Fibroblast of pulmonary artery (primary cell): ENCODE measurements at regions not wholly inside any gene's neighbourhood (a gene's known extent, or its start where the extent isn't known, plus 50 kb on each side); places are given as distances from the start of the nearest gene placed in this dataset.

ENCODE experiments used
- DNase-seq: peaks from one replicate; pipeline ENCODE4 v3.0.0-alpha.2; 2010; ENCODE audit warnings: low read depth
- H3K4me3 ChIP-seq: replicated peaks from 2 replicates; pipeline ENCODE4 v1.5.1; 2011; ENCODE audit warnings: low read depth, mild to moderate bottlenecking, control low read depth, low read length, moderate library complexity
- TF ChIP-seq, protein P1 (sequence below): IDR thresholded peaks from 2 replicates; pipeline ENCODE4 v1.5.1; 2011; ENCODE audit warnings: mild to moderate bottlenecking, control low read depth, low read length, inconsistent platforms; ENCODE audit errors: missing control alignments

DNA sequence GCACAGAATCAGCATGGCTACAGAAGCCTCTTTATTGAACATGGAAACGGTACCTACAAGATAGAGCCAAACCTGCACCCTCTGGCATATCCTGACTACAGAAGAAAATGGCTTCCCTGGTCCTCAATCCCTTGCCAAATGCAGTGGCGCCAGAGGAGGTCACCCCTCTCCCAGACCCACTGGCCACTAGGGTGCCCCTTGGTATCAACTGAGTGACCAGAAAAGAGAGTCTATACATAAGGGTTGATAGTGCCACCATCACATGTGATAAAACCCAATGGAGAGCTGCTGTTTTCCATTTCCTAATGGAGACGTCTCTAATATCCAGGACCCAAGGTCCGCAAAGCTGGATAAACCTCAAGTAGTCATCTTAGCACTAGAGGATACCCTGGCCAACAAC, 52.7 kb upstream of the ALK start:
- TF ChIP-seq, protein P1, sequence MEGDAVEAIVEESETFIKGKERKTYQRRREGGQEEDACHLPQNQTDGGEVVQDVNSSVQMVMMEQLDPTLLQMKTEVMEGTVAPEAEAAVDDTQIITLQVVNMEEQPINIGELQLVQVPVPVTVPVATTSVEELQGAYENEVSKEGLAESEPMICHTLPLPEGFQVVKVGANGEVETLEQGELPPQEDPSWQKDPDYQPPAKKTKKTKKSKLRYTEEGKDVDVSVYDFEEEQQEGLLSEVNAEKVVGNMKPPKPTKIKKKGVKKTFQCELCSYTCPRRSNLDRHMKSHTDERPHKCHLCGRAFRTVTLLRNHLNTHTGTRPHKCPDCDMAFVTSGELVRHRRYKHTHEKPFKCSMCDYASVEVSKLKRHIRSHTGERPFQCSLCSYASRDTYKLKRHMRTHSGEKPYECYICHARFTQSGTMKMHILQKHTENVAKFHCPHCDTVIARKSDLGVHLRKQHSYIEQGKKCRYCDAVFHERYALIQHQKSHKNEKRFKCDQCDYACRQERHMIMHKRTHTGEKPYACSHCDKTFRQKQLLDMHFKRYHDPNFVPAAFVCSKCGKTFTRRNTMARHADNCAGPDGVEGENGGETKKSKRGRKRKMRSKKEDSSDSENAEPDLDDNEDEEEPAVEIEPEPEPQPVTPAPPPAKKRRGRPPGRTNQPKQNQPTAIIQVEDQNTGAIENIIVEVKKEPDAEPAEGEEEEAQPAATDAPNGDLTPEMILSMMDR = no peak
- DNase-seq = no peak
- no peak overlapping the region for H3K4me3 ChIP-seq

DNA sequence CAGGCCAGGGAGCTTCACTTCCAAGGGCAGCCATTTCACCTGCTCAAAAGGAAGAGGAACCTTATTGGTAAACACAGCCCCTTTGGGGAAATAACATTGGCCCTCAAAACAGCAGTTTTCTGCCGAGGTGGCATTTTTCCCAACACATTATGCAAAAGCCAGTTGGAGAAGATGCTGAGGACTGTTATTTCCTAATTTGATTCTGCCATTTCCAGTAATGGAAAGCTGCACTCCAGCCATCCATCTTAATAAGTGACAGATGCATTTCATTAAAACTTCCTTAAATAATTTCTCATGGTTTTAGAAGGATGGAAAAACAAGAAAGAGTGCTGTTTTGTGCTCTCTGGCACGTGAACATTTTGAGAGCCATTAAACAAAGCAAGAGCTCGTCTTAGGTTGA, 55.9 kb upstream of the ALK start:
- TF ChIP-seq, protein P1 = no peak
- H3K4me3 ChIP-seq = no peak overlapping the region
- DNase-seq = no peak

DNA sequence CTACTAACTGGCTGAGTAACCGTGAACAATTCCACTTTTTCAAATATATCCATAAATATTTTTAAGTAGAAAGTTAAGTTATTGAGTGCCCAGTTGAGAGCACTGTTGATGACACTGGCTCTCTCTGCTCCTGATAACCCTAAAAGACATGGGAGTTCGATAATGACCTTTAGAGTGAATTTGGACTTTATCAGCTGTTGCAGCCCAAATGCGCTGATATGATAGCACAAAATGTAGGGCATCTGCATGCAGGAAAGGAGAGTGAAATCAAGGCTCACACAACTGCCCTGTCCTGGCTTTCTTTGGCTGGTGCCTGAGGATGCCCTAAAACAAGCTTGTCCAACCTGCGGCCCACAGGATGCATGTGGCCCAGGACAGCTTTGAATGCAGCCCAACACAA, 60.0 kb upstream of the ALK start:
- TF ChIP-seq, protein P1 = no peak
- no peak for DNase-seq
- no peak overlapping the region for H3K4me3 ChIP-seq

DNA sequence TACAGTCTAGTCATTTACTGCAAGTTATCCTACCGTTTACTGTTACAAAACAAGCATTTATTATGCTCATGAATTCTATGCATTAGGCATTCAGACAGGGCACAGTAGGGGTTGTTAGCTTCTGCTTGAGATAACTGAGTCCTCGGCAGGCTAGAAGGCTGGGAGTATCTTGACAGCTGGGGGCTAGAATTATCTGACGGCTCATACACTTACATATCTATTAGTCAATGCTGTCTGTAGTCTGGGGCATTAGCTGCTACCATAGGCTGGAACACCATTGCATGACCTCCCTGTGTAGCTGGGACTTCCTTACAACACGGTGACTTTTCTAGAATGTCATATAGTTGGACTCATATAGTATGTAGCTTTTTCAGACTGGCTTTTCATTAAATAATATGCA, 61.9 kb upstream of the ALK start:
- DNase-seq = no peak
- TF ChIP-seq, protein P1 = no peak
- H3K4me3 ChIP-seq = no peak overlapping the region

DNA sequence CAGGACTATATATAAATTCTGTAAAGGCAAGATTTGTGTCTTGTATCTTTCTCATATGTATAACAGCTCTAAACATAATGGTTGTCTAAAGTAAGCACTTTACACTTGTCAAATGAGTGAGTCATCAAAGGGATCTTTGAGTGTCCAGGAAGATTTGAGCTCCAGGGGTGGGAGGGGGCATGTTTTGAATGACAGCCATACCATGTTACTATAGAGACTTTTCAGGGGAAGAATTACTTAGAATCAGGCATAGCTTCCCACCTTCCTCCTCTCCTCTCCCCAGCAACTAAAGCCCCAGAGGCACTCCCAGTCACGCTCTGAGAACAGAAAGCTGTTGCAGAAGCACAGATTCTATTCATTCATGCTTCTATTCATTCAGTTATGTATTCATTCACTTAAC, 65.8 kb upstream of the ALK start:
- no peak for DNase-seq
- TF ChIP-seq, protein P1 = no peak
- no peak overlapping the region for H3K4me3 ChIP-seq

DNA sequence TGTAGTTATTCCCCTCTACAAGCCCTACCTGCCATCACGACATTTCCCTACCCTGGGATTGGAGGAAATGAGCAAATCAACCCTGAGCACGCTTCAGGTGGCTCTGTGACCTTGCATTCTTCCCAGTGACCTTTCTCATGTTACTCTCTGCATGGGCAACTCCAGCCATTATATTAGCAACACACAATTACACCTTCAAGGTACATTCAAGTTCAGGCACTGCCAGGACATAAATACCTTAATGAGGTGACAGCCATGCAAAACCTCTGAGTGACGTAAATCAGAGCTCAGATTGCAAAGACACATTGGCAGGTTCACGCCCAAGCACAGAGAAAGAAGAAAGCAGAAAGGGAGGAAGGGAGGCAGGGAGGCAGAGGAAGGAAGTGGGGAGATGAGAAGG, 68.7 kb upstream of the ALK start:
- H3K4me3 ChIP-seq = no peak overlapping the region
- no peak for DNase-seq
- TF ChIP-seq, protein P1 = no peak

DNA sequence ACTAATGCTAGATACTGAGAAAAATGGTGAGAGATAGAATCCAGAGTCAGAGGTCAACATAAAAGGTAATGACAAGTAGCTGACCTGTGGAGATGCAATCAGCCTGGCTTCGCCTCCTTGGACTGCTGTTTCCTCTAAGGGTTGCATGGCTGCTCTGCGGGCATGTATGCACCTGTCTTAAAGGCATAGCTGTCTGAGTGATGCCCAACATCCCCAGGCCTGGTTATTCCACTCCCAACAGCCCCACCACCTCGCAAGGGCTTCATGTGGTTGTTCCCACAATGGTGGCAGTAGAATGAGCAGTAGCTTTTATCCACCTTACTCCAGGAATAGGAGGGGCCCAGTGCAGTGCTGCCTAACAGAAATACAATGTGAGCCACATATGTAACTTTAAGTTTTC, 69.7 kb upstream of the ALK start:
- TF ChIP-seq, protein P1 = no peak
- DNase-seq = no peak
- H3K4me3 ChIP-seq = no peak overlapping the region
